ENCODE measurements at regions not wholly inside any gene's neighbourhood (a gene's known extent, or its start where the extent isn't known, plus 50 kb on each side); places are given as distances from the start of the nearest gene placed in this dataset.

DNA sequence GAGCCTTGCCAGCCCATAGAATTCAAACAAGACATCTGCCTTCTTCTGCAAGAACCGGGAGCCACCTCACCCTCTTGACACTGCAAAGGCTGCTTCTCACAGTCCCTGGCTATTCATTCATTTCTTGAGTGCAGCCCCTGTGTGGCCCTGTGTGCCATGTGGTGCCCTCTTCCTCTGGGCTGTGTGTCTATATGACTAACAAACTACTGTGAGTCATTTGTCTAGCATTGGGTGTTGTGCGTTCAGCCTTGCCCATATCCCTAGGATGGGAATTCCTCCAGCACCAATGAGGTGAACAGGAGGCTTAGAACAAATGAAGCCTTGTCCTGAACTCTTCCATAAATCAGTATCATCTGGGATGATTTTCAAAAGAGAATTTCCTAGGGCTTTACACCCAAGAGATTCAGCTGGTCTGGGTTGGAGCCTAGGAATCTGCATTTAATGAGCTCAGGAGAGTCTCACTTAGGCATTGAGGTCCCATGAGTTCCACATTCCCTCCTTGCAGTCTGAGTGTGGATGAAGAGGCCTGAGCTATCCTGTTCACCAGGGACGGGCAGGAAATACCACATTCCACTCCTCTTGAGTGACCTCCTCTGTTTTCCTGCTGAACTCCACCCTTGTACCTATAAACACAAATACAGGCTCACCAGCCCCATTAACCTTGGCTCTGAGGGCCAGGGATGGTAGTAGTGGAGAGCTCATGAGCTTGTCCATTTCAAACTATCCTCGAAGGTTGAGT lies 308.7 kb upstream of the N4BP1 start:
- Mint-ChIP-seq H3K27ac (no peak overlapping the region), H3K9me3 (peaks cover 0 to 10% of the 10 kb centered on the region in 2 donors), H3K36me3 (no peaks in the 10 kb centered on the region)
- DNase-seq (ENCODE audit: low spot score in 2 of 2) (no peak), ATAC-seq (no peak)

DNA sequence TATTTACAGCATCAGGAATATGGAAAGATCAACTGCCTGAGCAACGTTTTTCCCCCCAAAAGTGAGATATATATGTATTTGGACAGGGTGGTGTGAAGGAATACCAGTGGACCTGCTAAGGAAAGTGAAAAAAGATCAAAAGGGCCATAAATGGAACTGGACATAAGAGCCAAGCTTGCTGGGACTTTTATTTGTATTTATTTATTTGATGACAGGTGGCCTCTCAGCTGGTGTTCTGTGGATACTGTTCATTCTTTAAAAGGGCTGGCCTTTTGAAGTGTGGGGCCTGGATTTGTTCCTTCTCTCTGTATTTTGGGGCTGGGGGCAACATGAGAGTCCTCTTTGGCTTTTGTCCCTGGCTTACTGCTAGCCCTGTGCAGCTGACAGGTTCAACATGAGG lies 306.6 kb upstream of the N4BP1 start:
- no peak for ATAC-seq
- no peaks in the 10 kb centered on the region for H3K36me3 Mint-ChIP-seq
- peaks cover 3 to 5% of the 10 kb centered on the region in 2 donors for H3K9me3 Mint-ChIP-seq
- H3K27ac Mint-ChIP-seq = no peak overlapping the region
- DNase-seq (ENCODE audit: low spot score in 2 of 2) = no peak

DNA sequence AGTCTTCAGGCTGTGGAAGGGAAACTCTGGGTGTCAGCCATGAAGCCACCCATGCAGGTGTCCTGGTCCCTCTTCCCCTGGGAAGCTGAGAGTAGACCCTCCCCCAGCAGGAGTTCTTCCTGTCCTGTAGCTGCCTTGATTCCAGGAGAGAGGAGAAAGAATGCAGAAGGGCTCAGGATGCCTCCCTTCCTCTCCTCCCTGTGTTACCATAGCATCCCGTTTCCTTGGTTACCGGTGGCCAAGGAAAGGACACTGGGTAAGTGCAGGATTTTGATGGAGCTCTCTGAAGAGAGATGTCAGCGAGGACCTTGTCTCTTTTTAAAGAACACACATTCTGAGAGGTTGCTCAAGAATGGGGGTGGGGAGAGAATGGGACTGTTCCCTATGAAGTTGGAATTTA lies 304.1 kb upstream of the N4BP1 start:
- ATAC-seq (no peak), DNase-seq (ENCODE audit: low spot score in 2 of 2) (no peak)
- peaks cover 3 to 5% of the 10 kb centered on the region in 2 donors for H3K9me3 Mint-ChIP-seq
- no peaks in the 10 kb centered on the region for H3K36me3 Mint-ChIP-seq
- no peak overlapping the region for H3K27ac Mint-ChIP-seq

DNA sequence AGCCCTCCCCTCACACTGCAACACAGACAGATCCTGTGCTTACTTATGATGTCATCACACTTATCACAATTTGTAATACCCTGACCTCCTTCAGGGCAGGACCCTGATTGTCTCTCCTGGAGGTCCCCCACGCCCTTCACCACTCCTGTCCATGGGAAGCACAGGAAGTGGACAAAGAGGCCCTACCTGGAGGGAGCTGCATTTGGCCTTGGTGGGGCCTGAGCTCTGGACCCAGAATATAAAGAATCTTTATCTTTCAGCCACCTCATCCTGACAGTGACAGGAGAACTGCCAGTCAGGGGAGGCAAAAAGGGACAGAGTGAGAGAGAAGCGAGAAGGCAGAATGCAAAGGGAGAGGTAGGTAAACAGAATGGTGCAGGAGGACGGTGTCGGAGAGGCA lies 303.4 kb upstream of the N4BP1 start:
- no peak for DNase-seq (ENCODE audit: low spot score in 2 of 2)
- H3K9me3 Mint-ChIP-seq = peaks cover 3 to 5% of the 10 kb centered on the region in 2 donors
- no peak overlapping the region for H3K27ac Mint-ChIP-seq
- no peaks in the 10 kb centered on the region for H3K36me3 Mint-ChIP-seq
- ATAC-seq = no peak

DNA sequence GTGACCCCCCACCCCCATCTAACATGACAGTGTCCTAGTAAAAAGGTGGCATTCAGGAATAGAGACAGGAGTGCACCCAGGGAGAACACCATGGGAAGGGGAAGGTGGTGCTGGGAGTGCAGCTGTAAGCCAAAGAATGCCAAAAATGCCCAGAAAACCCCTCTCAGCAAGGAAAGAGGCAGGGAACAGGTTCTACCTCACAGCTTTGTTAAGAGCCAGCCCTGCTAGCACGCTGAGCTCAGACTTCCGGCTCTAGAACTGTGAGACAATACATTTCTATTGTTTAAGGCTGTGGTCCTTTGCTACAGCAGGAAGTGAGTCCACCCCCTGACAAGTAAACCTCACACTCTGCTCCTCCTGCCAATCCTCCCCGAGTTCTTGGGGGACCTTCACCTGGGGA lies 302.4 kb upstream of the N4BP1 start:
- Mint-ChIP-seq H3K27ac (no peak overlapping the region), H3K36me3 (no peaks in the 10 kb centered on the region), H3K9me3 (peaks cover 3 to 5% of the 10 kb centered on the region in 2 donors)
- ATAC-seq (no peak), DNase-seq (ENCODE audit: low spot score in 2 of 2) (no peak)

DNA sequence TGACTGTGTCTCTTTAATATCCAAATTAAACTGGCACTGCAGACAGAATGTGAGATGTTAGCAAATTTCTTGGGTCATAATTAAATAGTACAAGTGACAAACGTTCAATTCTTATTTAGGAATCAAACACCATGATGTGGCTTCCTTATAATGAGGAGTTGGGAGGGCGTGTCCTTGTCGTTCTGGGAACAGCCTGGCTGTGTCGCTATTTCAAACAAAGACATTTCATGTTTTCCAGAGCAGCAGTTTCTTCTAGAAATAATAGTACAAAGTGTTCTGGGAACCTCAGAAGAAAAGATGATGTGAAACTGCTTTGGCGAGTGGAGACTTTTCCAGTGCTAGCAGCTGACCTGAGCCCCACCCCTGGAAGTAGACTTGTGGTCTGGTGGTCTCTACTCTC lies 301.7 kb upstream of the N4BP1 start:
- DNase-seq (ENCODE audit: low spot score in 2 of 2) (no peak), ATAC-seq (no peak)
- H3K36me3 Mint-ChIP-seq = no peaks in the 10 kb centered on the region
- peaks cover 3 to 5% of the 10 kb centered on the region in 2 donors for H3K9me3 Mint-ChIP-seq
- no peak overlapping the region for H3K27ac Mint-ChIP-seq

DNA sequence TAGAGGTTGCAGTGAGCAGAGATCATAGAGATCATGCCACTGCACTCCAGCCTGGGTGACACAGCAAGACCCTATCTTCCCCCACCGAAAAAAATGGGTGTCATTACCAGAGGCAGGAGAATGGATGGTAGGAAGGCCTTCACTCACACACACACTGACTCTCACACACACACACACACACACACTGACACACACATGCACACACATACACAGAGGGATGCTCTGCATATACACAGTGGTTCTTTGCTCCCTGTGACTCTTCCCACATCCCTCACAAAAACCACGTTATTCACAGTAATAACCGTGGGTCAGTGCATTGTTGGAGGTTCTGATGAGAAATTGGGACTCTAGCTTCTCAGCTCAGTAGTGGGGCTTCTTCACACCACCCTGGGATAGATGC lies 300.2 kb upstream of the N4BP1 start:
- no peak overlapping the region for H3K27ac Mint-ChIP-seq
- no peaks in the 10 kb centered on the region for H3K36me3 Mint-ChIP-seq
- DNase-seq (ENCODE audit: low spot score in 2 of 2) (no peak), ATAC-seq (no peak)
- peaks cover 0 to 3% of the 10 kb centered on the region in 2 donors for H3K9me3 Mint-ChIP-seq

DNA sequence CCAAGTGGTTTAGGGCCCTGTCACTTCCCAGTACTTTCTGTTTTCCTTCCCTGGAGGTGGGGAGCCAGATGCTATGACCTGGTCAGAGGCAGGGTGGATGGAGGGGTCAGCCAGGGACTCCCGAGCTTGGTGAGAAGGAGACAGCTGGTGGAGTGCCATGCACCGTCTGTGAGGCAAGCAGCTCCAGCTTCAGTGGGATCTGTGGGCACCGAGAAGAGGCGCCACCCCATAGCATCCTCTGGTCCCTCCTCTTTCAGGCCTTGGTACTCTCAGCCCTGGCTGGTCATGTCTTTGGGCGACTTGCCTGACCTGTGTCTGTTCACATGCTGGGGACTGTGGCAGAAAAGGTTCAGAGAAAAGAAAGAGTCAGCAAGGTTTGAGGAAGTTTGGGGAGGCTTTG lies 299.3 kb upstream of the N4BP1 start:
- Mint-ChIP-seq H3K27ac (no peak overlapping the region), H3K36me3 (no peaks in the 10 kb centered on the region), H3K9me3 (peaks cover 0 to 3% of the 10 kb centered on the region in 2 donors)
- ATAC-seq (no peak), DNase-seq (ENCODE audit: low spot score in 2 of 2) (no peak)

DNA sequence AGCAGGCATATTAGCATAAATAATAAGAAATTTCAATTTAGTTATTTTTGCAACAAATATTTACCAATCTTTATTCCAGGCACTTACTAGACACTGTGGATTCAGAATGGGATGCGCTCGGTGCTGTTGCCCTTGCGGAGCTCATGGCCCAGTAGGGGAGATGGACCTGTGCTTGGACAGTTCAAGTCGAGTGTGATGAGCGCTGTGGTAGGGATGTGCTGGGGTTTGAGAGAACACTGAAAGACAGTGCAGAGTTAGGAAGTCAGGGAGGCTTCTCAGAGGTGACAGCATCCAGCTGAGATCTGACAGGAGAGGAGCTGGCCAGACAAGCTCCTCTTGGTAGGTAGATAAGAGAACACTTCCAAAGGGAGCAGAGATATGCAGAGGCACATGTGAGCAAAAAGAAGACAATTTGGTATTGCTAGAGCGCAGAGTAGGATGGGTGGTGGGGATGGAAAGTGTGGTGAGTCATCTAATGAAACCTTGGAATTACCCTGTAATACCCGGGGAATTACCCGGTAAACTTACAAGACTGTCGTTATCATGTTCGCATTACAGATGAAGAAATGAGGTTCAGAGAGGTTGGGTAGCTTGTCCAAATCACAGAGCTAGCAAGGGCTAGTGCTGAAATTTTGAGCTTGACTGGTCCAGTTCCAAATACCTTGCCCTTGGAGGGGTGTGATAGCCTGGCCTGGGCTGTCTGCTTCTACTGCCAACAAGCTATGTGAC lies 298.1 kb upstream of the N4BP1 start:
- Mint-ChIP-seq H3K9me3 (no peaks in the 10 kb centered on the region), H3K36me3 (no peaks in the 10 kb centered on the region), H3K27ac (peak overlapping the region in 1 of 2 donors; percentile 39)
- ATAC-seq = no peak
- DNase-seq (ENCODE audit: low spot score in 2 of 2) = no peak

DNA sequence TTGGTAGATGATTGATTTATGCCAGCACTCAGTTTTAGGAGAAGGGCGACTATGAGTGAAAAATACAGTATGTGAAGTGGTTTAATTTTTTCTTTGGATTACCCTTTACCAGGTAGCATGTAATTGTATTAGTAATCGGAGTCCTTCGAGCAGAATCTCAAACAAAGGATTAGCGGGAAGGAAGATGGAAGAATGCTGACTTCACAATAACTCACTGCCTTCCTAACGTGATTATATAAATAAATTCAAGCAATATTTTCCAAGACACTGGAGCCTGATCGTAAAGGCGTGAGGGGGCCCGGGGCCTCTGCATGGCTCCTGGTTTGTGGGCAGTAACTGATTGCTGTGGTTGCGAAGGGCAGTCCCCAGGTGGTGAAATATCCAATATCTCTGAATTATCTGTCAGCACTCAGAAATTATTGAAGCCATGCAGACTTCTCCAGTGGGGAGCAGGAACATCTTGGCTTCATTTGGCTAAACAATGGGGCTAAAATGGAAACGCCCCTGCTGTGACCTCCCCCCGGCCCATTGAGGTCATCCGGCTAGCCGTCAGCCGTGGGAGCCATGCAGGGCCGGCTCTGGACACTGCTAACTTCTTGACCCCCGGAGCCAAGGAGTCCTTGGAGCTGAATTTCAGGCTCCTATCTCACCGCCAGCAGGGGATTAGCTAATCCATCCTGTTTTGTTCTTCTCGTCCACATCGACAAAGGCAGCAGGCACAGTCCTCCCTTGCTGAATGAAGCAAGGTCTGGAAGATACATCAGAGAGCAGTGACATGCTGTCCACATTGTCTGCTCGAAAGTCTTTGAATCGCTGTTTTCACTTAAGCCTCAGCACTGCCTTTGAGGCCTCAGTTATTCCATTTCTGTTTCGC lies 295.9 kb upstream of the N4BP1 start:
- Mint-ChIP-seq H3K27ac (no peak overlapping the region), H3K36me3 (no peaks in the 10 kb centered on the region), H3K9me3 (no peaks in the 10 kb centered on the region)
- DNase-seq (ENCODE audit: low spot score in 2 of 2) (no peak), ATAC-seq (no peak)

DNA sequence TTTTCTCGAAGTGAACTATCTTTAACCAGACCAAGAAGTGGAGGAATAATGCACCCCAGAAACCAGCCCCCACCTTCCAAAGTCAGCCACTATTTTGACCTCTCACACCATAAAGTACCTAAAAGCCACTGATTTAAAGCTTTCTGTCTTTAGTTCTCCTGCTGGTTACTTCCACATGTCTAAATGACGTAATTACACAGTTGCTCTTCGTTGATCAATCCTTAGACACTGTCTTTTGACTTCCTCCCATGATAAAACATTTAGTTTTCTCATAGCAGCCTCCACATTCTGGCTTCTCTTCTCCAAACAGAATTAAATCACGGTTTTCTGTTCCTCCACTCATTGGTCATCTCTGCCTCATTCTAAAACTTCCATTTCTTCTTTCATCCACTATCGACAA lies 294.4 kb upstream of the N4BP1 start:
- no peaks in the 10 kb centered on the region for H3K36me3 Mint-ChIP-seq
- ATAC-seq = no peak
- no peak overlapping the region for H3K27ac Mint-ChIP-seq
- H3K9me3 Mint-ChIP-seq = no peaks in the 10 kb centered on the region
- DNase-seq (ENCODE audit: low spot score in 2 of 2) = no peak

DNA sequence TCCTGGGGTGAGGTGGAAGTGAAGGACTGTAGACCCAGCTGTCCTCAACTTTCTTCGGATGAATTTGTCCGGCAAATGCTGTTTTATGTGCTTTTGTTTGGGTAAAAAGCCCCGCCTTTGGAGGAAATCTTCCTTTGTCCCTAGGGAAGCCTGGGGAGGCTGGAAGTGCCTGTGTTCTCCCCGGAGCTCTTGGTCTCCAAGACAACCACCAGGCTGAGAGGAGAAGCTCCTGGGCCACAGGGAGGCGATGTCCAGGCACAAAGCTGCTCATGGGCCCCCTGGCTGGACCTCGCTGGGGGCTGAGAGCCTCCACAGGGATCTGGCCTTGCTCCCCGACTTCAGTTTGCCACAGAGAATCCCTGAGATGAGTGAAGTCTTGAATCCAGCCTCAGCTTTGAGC lies 293.1 kb upstream of the N4BP1 start:
- H3K27ac Mint-ChIP-seq = no peak overlapping the region
- ATAC-seq = no peak
- no peak for DNase-seq (ENCODE audit: low spot score in 2 of 2)
- H3K36me3 Mint-ChIP-seq = no peaks in the 10 kb centered on the region
- H3K9me3 Mint-ChIP-seq = no peaks in the 10 kb centered on the region

DNA sequence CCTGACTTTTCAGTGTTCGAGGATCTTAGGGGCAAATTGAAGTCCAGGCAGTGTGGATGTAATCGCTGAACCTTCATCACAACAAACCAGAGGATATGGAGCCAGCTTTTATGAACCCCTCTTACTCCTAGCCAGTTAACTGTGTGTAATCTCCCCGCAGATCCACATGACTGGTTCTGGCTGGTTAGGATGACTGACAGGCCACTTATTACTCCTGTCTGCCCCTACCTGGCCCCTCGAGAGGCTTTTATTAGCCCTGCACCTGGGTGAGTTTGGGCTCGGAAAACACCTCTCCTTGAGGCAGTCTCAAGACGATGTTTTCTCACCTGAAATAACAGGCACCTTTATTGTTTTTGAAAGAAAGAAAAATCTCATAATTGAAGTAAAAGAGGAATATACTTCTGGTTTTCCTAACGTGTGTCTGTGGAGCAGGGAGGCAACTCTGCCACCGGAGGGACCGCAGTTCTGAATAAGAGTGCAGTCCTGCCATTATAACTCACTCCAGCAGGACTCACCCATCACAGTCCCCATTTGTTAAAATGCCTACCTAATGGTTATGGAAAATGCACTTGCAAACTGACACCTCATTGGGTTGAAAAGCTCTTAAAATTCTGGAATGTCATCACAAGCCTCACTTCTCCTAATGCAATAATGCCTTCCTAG lies 291.9 kb upstream of the N4BP1 start:
- H3K9me3 Mint-ChIP-seq = no peaks in the 10 kb centered on the region
- ATAC-seq (no peak), DNase-seq (ENCODE audit: low spot score in 2 of 2) (no peak)
- H3K27ac Mint-ChIP-seq = no peak overlapping the region
- no peaks in the 10 kb centered on the region for H3K36me3 Mint-ChIP-seq

DNA sequence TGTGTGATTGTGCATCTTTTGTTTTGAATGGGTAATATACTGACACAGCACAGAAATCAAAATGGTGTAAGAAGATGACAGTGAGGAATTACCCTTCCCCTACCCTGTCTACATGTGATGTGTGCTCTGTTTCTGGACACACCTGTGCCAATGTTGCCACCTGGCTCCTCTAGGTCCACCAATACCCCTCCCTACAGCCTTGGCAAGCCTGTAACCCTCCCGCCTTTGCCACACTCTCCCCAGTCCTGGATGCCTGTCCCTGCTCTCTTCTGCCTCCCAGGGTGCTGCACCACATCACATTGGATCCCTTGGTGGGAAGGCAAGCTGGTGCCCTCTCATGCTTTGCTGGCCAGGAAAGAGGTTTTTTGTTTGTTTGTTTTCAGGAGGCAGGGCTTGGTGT lies 289.5 kb upstream of the N4BP1 start:
- Mint-ChIP-seq H3K27ac (no peak overlapping the region), H3K9me3 (peaks cover 0 to 4% of the 10 kb centered on the region in 2 donors), H3K36me3 (no peaks in the 10 kb centered on the region)
- no peak for DNase-seq (ENCODE audit: low spot score in 2 of 2)
- ATAC-seq = no peak

DNA sequence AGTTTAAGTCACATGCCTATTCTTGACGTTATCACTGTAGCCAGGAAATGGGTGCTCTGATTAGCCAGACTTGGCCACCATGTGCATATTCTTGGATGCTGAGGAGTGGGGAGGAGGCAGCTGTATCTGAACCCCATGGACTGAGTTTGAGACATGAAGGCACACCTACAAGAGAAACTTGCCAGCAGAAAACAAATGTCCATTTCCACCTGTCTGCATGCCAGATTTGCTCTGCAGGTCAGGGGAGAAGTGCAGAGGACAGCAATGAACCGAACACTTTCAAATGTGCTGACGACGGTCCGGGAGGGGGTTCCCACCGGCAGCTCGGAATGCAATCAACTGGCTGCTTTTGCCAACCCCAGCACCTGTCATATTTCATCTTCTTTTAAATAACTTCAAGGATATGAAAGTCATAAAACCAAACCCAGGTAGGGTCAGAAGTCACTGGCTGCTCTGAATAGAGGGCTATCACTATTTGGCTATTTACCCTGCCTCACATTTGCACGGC lies 287.8 kb upstream of the N4BP1 start:
- no peaks in the 10 kb centered on the region for H3K36me3 Mint-ChIP-seq
- no peak for DNase-seq (ENCODE audit: low spot score in 2 of 2)

DNA sequence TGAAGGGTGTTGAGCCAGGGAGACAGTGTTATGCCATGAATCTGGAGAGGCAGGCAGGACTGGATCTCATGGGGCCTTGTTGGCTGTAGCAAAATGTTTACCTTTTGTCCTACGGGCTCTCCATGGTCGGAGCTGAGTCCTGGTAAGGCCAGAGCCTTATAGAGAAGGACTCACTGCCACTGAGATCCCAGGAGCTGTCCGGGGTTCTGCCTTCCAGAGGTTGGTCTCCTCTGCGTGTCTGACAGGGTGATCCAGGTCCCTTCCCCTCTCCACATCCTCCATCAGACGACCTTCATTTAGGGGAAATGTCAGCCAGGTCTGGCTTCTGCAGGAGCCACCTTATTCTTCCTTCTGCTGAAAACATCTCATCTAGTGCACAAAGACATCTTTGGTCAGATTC lies 285.2 kb upstream of the N4BP1 start:
- H3K27ac Mint-ChIP-seq = no peak overlapping the region
- no peaks in the 10 kb centered on the region for H3K36me3 Mint-ChIP-seq
- ATAC-seq (no peak), DNase-seq (ENCODE audit: low spot score in 2 of 2) (no peak)
- H3K9me3 Mint-ChIP-seq = peaks cover 0 to 4% of the 10 kb centered on the region in 2 donors

More for the DNA sequence above, 287.8 kb upstream of the N4BP1 start:
- Mint-ChIP-seq H3K9me3 (peaks cover 0 to 4% of the 10 kb centered on the region in 2 donors), H3K27ac (no peak overlapping the region)
- ATAC-seq = no peak
